ENCODE measurements at regions not wholly inside any gene's neighbourhood (a gene's known extent, or its start where the extent isn't known, plus 50 kb on each side); places are given as distances from the start of the nearest gene placed in this dataset.
"Not testable (repeated sequence)": the region's sequence is repeated elsewhere in the genome, so short reads cannot be mapped to it uniquely, and the experiment has no call there.

DNA sequence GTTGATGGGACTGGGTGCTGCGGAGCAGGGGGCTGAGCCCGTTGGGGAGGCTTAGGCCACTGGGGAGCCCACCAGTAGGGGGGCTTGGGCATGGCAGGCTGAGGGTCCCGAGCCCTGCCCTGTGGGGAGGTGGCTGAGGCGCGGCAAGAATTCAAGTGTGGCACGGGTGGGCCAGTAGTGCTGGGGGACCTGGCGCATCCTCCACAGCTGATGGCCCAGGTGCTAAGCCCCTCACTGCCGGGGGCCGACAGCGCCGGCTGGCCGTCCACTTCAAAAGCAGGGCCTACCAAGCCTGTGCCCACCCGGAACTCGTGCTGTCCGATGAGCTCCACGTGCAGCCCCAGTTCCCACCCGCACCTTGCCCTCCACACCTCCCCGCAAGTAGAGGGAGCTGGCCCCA lies 917.5 kb downstream of the TAF11L14 start:
- Histone ChIP-seq H2AFZ (ENCODE audit: low read length, unreplicated experiment) (no peak overlapping the region), H3K79me2 (ENCODE audit: control insufficient read depth, insufficient read depth, low read length, unreplicated experiment) (no peaks in the 10 kb centered on the region), H3K27me3 (ENCODE audit: insufficient read depth, low read length) (no peaks in the 10 kb centered on the region), H3K4me3 (ENCODE audit: low read depth, low read length) (no peak overlapping the region), H3K36me3 (ENCODE audit: insufficient read depth, low read length) (no peaks in the 10 kb centered on the region), H3K4me1 (ENCODE audit: control insufficient read depth, insufficient read depth, low read length, unreplicated experiment) (no peaks in the 10 kb centered on the region), H3K27ac (ENCODE audit: low read depth, low read length) (no peak overlapping the region)

GRCh38 chr5:18553269-18553668 lies 919.0 kb downstream of the TAF11L14 start:
- no peaks in the 10 kb centered on the region for H3K4me1 ChIP-seq (ENCODE audit: control insufficient read depth, insufficient read depth, low read length, unreplicated experiment)
- H3K27ac ChIP-seq (ENCODE audit: low read depth, low read length): no peak overlapping the region
- H3K27me3 ChIP-seq (ENCODE audit: insufficient read depth, low read length): no peaks in the 10 kb centered on the region
- H3K36me3 ChIP-seq (ENCODE audit: insufficient read depth, low read length): no peaks in the 10 kb centered on the region
- H2AFZ ChIP-seq (ENCODE audit: low read length, unreplicated experiment): no peak overlapping the region
- H3K79me2 ChIP-seq (ENCODE audit: control insufficient read depth, insufficient read depth, low read length, unreplicated experiment): no peaks in the 10 kb centered on the region
- H3K4me3 ChIP-seq (ENCODE audit: low read depth, low read length): no peak overlapping the region

GRCh38 chr5:18560602-18561001 lies 926.3 kb downstream of the TAF11L14 start:
- H3K36me3 ChIP-seq (ENCODE audit: insufficient read depth, low read length): no peaks in the 10 kb centered on the region
- H3K27me3 ChIP-seq (ENCODE audit: insufficient read depth, low read length): no peaks in the 10 kb centered on the region
- no peaks in the 10 kb centered on the region for H3K79me2 ChIP-seq (ENCODE audit: control insufficient read depth, insufficient read depth, low read length, unreplicated experiment)
- no peaks in the 10 kb centered on the region for H3K4me1 ChIP-seq (ENCODE audit: control insufficient read depth, insufficient read depth, low read length, unreplicated experiment)
- no peak overlapping the region for H2AFZ ChIP-seq (ENCODE audit: low read length, unreplicated experiment)
- no peak overlapping the region for H3K27ac ChIP-seq (ENCODE audit: low read depth, low read length)
- no peak overlapping the region for H3K4me3 ChIP-seq (ENCODE audit: low read depth, low read length)

DNA sequence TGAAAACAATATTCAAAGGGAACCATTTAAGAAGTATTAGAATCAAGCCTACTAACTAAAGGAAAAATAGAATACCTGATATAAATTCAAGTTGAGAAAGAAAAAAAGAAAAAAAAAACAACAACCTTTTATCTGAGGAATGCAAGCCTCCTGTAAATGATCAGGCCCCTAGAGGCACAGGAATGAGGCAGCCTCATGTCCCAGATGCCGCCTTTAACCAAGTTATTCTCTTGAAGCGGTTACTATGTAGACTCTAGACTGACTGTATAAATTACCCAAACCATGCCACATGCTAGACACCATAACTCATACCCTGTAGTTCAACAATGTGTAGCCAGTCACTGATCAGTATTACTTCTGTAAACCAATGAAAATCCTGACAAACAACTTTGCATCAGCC lies 929.6 kb downstream of the TAF11L14 start:
- Histone ChIP-seq H3K27me3 (ENCODE audit: insufficient read depth, low read length) (no peaks in the 10 kb centered on the region), H3K27ac (ENCODE audit: low read depth, low read length) (no peak overlapping the region), H3K4me3 (ENCODE audit: low read depth, low read length) (no peak overlapping the region), H2AFZ (ENCODE audit: low read length, unreplicated experiment) (no peak overlapping the region), H3K36me3 (ENCODE audit: insufficient read depth, low read length) (no peaks in the 10 kb centered on the region), H3K79me2 (ENCODE audit: control insufficient read depth, insufficient read depth, low read length, unreplicated experiment) (no peaks in the 10 kb centered on the region), H3K4me1 (ENCODE audit: control insufficient read depth, insufficient read depth, low read length, unreplicated experiment) (no peaks in the 10 kb centered on the region)

DNA sequence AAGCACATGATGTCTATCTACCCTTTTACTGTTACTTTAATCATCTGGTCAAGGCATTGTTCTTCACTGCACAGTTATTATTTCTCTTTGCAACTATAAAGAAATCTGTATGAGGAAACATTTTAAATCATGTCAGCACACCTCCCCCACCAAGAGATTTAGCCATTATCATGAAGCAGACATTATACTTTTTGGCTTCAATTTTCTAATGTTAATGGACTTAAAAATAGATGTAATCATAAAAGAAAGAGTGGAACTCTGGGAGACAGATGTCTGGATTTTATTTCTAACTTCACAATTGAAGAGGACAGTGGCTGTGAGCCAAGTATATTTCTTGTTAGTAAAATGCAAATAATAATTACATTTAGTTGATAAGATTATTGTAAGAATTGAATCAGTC lies 932.4 kb downstream of the TAF11L14 start:
- no peaks in the 10 kb centered on the region for H3K79me2 ChIP-seq (ENCODE audit: control insufficient read depth, insufficient read depth, low read length, unreplicated experiment)

DNA sequence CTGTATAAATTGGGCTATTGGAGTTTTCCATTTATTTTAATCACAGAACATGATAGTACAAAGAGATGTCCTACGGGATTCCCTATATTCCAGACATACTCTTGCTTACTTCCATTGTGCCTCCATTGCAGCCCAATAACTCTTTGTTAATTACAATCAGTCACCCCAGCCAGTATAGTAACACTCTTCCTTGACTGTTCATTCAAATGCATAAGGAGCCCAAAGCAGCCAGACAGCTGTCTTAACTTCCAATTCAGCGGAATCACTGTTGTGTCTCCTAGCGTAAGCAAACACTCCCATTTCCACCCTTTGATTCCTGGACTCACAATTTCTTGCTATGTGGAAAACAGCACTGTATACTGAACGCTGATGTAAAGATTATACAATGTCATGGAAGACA lies 942.3 kb downstream of the TAF11L14 start:
- Histone ChIP-seq H2AFZ (ENCODE audit: low read length, unreplicated experiment) (no peak overlapping the region), H3K79me2 (ENCODE audit: control insufficient read depth, insufficient read depth, low read length, unreplicated experiment) (no peaks in the 10 kb centered on the region), H3K27me3 (ENCODE audit: insufficient read depth, low read length) (no peaks in the 10 kb centered on the region), H3K27ac (ENCODE audit: low read depth, low read length) (no peak overlapping the region), H3K36me3 (ENCODE audit: insufficient read depth, low read length) (no peaks in the 10 kb centered on the region), H3K4me1 (ENCODE audit: control insufficient read depth, insufficient read depth, low read length, unreplicated experiment) (no peaks in the 10 kb centered on the region), H3K4me3 (ENCODE audit: low read depth, low read length) (no peak overlapping the region)

More for the DNA sequence above, 932.4 kb downstream of the TAF11L14 start:
- no peak overlapping the region for H3K4me3 ChIP-seq (ENCODE audit: low read depth, low read length)
- no peaks in the 10 kb centered on the region for H3K36me3 ChIP-seq (ENCODE audit: insufficient read depth, low read length)
- no peak overlapping the region for H3K27ac ChIP-seq (ENCODE audit: low read depth, low read length)
- H3K4me1 ChIP-seq (ENCODE audit: control insufficient read depth, insufficient read depth, low read length, unreplicated experiment): no peaks in the 10 kb centered on the region
- no peak overlapping the region for H2AFZ ChIP-seq (ENCODE audit: low read length, unreplicated experiment)
- no peaks in the 10 kb centered on the region for H3K27me3 ChIP-seq (ENCODE audit: insufficient read depth, low read length)

GRCh38 chr5:18601185-18601584 lies 966.9 kb downstream of the TAF11L14 start:
- Histone ChIP-seq H2AFZ (ENCODE audit: low read length, unreplicated experiment) (no peak overlapping the region), H3K4me1 (ENCODE audit: control insufficient read depth, insufficient read depth, low read length, unreplicated experiment) (no peaks in the 10 kb centered on the region), H3K4me3 (ENCODE audit: low read depth, low read length) (no peak overlapping the region), H3K27ac (ENCODE audit: low read depth, low read length) (no peak overlapping the region), H3K36me3 (ENCODE audit: insufficient read depth, low read length) (no peaks in the 10 kb centered on the region), H3K79me2 (ENCODE audit: control insufficient read depth, insufficient read depth, low read length, unreplicated experiment) (no peaks in the 10 kb centered on the region), H3K27me3 (ENCODE audit: insufficient read depth, low read length) (no peaks in the 10 kb centered on the region)

DNA sequence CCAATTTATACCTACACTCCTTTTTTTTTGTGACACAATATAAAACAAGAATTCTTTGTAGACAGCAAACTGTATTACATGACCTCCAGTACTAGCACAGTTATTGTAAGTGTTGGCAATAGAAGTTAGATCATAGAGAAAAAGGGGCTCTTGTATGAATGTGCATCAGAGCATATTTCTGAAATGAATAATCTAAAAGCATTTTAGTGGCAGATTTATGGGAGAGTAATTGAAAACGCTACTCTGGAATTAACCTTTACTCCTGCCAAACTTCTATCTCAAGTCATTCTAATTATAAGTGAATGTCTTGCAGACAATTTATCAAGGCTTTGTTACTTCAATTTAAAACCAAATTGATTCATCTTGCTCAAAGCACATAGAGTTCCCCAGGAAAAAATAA lies 968.1 kb downstream of the TAF11L14 start:
- no peak overlapping the region for H3K27ac ChIP-seq (ENCODE audit: low read depth, low read length)
- no peak overlapping the region for H2AFZ ChIP-seq (ENCODE audit: low read length, unreplicated experiment)
- no peaks in the 10 kb centered on the region for H3K27me3 ChIP-seq (ENCODE audit: insufficient read depth, low read length)
- H3K79me2 ChIP-seq (ENCODE audit: control insufficient read depth, insufficient read depth, low read length, unreplicated experiment): no peaks in the 10 kb centered on the region
- H3K36me3 ChIP-seq (ENCODE audit: insufficient read depth, low read length): no peaks in the 10 kb centered on the region
- no peak overlapping the region for H3K4me3 ChIP-seq (ENCODE audit: low read depth, low read length)
- no peaks in the 10 kb centered on the region for H3K4me1 ChIP-seq (ENCODE audit: control insufficient read depth, insufficient read depth, low read length, unreplicated experiment)

DNA sequence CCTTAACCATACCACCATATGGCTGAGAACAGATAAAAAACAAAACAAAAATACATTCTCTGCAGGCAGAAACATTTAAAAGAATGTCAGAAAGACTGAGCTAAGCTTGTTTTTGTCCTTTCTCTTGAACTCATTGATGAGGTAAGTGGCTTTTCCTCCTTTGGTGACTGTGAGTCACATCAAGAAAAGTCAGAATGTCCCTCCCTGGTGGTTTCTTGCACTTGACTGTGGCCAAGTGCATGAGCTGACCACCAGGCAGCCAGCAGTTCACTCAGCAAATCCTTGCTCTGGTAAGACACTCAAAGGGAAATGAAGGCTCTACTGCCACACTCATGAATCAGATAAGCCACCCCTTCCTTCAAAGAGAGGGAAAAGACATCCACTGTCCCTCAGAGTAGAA lies 970.9 kb downstream of the TAF11L14 start:
- no peak overlapping the region for H3K27ac ChIP-seq (ENCODE audit: low read depth, low read length)
- H3K79me2 ChIP-seq (ENCODE audit: control insufficient read depth, insufficient read depth, low read length, unreplicated experiment): no peaks in the 10 kb centered on the region
- no peaks in the 10 kb centered on the region for H3K4me1 ChIP-seq (ENCODE audit: control insufficient read depth, insufficient read depth, low read length, unreplicated experiment)
- no peak overlapping the region for H3K4me3 ChIP-seq (ENCODE audit: low read depth, low read length)
- H3K27me3 ChIP-seq (ENCODE audit: insufficient read depth, low read length): no peaks in the 10 kb centered on the region
- no peaks in the 10 kb centered on the region for H3K36me3 ChIP-seq (ENCODE audit: insufficient read depth, low read length)
- no peak overlapping the region for H2AFZ ChIP-seq (ENCODE audit: low read length, unreplicated experiment)

GRCh38 chr5:18607570-18607969 lies 973.3 kb downstream of the TAF11L14 start:
- no peak overlapping the region for H2AFZ ChIP-seq (ENCODE audit: low read length, unreplicated experiment)
- H3K27ac ChIP-seq (ENCODE audit: low read depth, low read length): no peak overlapping the region
- no peaks in the 10 kb centered on the region for H3K27me3 ChIP-seq (ENCODE audit: insufficient read depth, low read length)
- no peaks in the 10 kb centered on the region for H3K79me2 ChIP-seq (ENCODE audit: control insufficient read depth, insufficient read depth, low read length, unreplicated experiment)
- H3K4me1 ChIP-seq (ENCODE audit: control insufficient read depth, insufficient read depth, low read length, unreplicated experiment): no peaks in the 10 kb centered on the region
- no peaks in the 10 kb centered on the region for H3K36me3 ChIP-seq (ENCODE audit: insufficient read depth, low read length)
- no peak overlapping the region for H3K4me3 ChIP-seq (ENCODE audit: low read depth, low read length)

DNA sequence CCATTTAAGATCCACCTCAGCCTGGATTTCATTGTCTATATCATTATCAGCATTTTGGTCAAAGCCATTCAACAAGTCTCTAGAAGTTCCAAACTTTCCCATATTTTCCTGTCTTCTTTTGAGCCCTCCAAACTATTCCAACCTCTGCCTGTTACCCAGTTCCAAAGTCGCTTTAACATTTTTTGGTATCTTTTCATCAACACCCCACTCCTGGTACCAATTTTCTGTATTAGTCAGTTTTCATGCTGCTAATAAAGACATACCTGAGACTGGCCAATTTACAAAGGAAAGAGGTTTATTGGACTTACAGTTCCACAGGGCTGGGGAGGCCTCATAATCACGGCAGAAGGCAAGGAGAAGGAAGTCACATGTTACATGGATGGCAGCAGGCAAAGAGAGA lies 982.9 kb downstream of the TAF11L14 start:
- not testable (repeated sequence) for H3K4me3 ChIP-seq (ENCODE audit: low read depth, low read length); H3K27ac ChIP-seq (ENCODE audit: low read depth, low read length); H3K27me3 ChIP-seq (ENCODE audit: insufficient read depth, low read length); H3K79me2 ChIP-seq (ENCODE audit: control insufficient read depth, insufficient read depth, low read length, unreplicated experiment); H3K36me3 ChIP-seq (ENCODE audit: insufficient read depth, low read length); H2AFZ ChIP-seq (ENCODE audit: low read length, unreplicated experiment); H3K4me1 ChIP-seq (ENCODE audit: control insufficient read depth, insufficient read depth, low read length, unreplicated experiment)
